ENCODE measurements at regions not wholly inside any gene's neighbourhood (a gene's known extent, or its start where the extent isn't known, plus 50 kb on each side); places are given as distances from the start of the nearest gene placed in this dataset.

DNA sequence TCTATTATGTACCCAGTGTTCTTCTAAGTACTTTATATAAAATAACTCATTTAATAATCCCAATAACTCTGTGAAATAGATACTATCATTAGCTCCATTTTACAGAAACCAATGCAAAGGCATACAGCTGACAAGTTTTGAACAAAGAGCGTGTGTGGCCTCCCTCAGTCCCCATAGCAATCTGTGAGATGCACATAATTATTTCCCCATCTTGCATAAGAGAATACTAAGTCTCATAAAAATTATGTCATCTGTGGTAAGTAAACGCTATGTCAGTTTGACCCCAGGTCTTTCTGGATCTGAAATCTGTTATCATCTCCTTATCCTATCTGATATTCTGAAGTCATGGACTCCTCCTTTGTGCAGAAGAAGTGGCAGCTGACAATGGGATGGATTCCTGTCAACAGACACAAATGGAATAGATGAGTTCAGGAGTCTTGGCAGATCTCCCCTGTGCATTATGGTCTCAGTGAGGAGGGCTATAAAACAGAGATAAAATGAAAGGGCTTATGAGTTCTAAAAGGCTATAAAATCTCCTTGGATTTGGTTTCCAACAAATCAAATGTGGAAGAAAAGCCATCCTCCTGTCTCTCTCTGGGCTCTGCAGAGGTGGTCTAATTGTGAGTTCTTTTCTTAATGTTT is 162.5 kb upstream of the TLE4 start:
- Histone ChIP-seq H3K9me3 (ENCODE audit: low read depth) (no peaks in the 10 kb centered on the region), H3K36me3 (no peaks in the 10 kb centered on the region), H3K4me1 (ENCODE audit: low read depth) (no peaks in the 10 kb centered on the region), H3K27me3 (peaks cover 2% of the 10 kb centered on the region), H3K4me3 (no peak overlapping the region), H3K27ac (no peak overlapping the region)
- TF ChIP-seq, protein P1, sequence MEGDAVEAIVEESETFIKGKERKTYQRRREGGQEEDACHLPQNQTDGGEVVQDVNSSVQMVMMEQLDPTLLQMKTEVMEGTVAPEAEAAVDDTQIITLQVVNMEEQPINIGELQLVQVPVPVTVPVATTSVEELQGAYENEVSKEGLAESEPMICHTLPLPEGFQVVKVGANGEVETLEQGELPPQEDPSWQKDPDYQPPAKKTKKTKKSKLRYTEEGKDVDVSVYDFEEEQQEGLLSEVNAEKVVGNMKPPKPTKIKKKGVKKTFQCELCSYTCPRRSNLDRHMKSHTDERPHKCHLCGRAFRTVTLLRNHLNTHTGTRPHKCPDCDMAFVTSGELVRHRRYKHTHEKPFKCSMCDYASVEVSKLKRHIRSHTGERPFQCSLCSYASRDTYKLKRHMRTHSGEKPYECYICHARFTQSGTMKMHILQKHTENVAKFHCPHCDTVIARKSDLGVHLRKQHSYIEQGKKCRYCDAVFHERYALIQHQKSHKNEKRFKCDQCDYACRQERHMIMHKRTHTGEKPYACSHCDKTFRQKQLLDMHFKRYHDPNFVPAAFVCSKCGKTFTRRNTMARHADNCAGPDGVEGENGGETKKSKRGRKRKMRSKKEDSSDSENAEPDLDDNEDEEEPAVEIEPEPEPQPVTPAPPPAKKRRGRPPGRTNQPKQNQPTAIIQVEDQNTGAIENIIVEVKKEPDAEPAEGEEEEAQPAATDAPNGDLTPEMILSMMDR (IDR thresholded peaks at IDR 0.05; ENCODE audit: low read depth, low read length): no peak
- DNase-seq (ENCODE audit: low read depth in 1 of 2, low spot score in 1 of 2): no peak

DNA sequence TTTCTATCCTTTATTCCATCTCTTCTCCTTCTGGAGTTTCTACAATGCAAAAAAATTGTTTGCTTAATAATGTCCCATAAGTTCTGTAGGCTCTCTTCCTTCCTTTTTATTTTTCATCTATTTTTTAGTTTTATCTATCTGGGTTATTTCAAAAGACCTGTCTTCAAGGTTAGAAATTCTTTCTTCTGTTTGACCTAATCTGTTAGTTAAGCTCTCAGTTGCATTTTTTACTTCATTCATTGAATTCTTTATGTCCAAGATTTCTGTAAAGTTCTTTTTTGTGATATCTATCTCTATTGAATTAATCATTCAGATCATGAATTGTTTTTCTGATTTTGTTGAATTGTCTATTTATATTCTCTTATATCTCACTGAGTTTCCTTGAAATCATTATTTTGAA is 145.9 kb upstream of the TLE4 start:
- Histone ChIP-seq H3K27me3 (no peaks in the 10 kb centered on the region), H3K36me3 (no peaks in the 10 kb centered on the region), H3K27ac (no peak overlapping the region), H3K9me3 (ENCODE audit: low read depth) (no peaks in the 10 kb centered on the region), H3K4me3 (no peak overlapping the region), H3K4me1 (ENCODE audit: low read depth) (no peaks in the 10 kb centered on the region)
- TF ChIP-seq, protein P1 (IDR thresholded peaks at IDR 0.05; ENCODE audit: low read depth, low read length): no peak
- DNase-seq (ENCODE audit: low read depth in 1 of 2, low spot score in 1 of 2): no peak

DNA sequence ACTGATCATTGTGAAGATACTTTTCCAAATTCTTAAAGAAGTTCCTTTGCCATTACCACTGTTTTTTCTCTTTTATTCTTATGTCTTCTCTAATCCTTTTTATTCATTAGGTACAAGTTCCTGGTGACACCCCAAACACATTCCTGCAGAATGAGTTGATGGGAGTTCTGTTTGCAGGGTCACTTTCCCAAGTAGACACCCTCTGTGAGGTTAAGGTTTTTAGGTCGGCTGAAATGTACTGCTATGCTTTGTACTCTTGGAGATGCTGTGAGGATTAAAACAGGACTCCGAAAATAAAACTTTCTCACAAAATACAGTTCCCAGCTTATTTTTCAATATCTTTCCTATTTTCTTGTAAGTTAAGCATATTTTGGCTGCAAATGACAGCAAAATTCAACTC is 143.3 kb upstream of the TLE4 start:
- TF ChIP-seq, protein P1 (IDR thresholded peaks at IDR 0.05; ENCODE audit: low read depth, low read length): no peak
- Histone ChIP-seq H3K36me3 (no peaks in the 10 kb centered on the region), H3K27me3 (no peaks in the 10 kb centered on the region), H3K27ac (no peak overlapping the region), H3K4me3 (no peak overlapping the region), H3K4me1 (ENCODE audit: low read depth) (no peaks in the 10 kb centered on the region), H3K9me3 (ENCODE audit: low read depth) (no peaks in the 10 kb centered on the region)
- DNase-seq (ENCODE audit: low read depth in 1 of 2, low spot score in 1 of 2): no peak

DNA sequence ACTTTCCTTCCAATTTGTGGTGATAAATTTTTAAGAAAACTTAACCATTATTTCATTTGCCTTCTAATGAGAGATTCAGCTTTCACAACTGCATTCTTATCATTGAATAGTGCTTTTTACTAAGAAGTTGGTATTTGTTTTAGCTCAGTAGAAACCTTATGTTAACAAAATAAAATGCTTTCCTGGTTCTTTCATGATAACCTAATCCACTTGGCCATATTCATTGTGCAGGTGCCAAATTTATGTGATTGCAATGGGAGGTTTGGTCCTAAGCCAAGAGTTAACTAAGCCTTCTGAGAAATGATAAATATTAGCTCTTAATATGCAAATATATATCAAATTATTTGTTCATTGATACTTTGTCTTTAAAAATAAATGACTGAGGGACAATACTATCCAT is 141.1 kb upstream of the TLE4 start:
- TF ChIP-seq, protein P1 (IDR thresholded peaks at IDR 0.05; ENCODE audit: low read depth, low read length): no peak
- DNase-seq (ENCODE audit: low read depth in 1 of 2, low spot score in 1 of 2): no peak
- Histone ChIP-seq H3K27me3 (peaks cover 3% of the 10 kb centered on the region), H3K27ac (no peak overlapping the region), H3K4me3 (no peak overlapping the region), H3K4me1 (ENCODE audit: low read depth) (no peaks in the 10 kb centered on the region), H3K9me3 (ENCODE audit: low read depth) (no peaks in the 10 kb centered on the region), H3K36me3 (no peaks in the 10 kb centered on the region)

DNA sequence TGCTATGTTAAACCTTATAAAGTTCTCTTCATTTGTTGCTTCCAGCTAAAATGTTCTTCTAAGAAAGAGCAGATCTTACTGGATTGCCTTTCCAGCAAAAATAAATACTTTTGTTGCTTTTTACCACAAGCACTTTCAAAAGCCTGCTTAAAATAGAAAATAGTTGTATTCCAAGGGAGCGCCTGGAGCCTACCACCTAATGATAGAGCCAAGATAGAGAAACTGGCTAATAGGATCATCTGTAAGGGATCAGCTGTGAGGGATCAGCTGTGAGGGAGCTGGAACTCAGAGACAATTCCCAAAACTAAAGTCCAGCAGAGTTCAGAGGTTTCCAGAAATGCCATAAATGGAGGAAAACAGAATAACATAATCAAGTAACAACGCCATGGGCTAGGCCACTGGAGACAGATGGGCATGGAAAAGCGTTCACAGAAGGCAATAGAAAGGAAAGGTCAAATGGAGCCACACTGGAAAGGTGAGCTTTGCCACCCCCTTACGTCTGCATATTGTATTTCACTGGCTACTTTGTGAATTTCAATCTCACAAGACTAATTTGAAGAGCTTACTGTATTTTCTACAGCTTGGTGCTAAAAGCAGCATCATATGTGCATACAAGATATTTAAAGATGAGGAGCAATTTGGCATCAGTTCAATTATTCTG is 140.6 kb upstream of the TLE4 start:
- Histone ChIP-seq H3K27me3 (peaks cover 3% of the 10 kb centered on the region), H3K9me3 (ENCODE audit: low read depth) (no peaks in the 10 kb centered on the region), H3K27ac (no peak overlapping the region), H3K4me1 (ENCODE audit: low read depth) (no peaks in the 10 kb centered on the region), H3K4me3 (no peak overlapping the region), H3K36me3 (no peaks in the 10 kb centered on the region)
- no peak for DNase-seq (ENCODE audit: low read depth in 1 of 2, low spot score in 1 of 2)
- TF ChIP-seq, protein P1 (IDR thresholded peaks at IDR 0.05; ENCODE audit: low read depth, low read length): no peak
